CD4-positive, alpha-beta T cell treated with Interleukin-4 for 1 hour (primary cell): ENCODE measurements at regions not wholly inside any gene's neighbourhood (a gene's known extent, or its start where the extent isn't known, plus 50 kb on each side); places are given as distances from the start of the nearest gene placed in this dataset.

ENCODE experiments used
- DNase-seq, 2 donors: peaks; one replicate each; pipeline ENCODE4 v3.0.0-alpha.2; 2020 to 2022

GRCh38 chr20:37643400-37643799 is 50.4 kb upstream of the CTNNBL1 start:
- DNase-seq, result no peak

GRCh38 chr20:37642246-37642645 is 51.6 kb upstream of the CTNNBL1 start:
- DNase-seq, result no peak

GRCh38 chr20:37640600-37641561 is 52.9 kb upstream of the CTNNBL1 start:
- no peak for DNase-seq

DNA sequence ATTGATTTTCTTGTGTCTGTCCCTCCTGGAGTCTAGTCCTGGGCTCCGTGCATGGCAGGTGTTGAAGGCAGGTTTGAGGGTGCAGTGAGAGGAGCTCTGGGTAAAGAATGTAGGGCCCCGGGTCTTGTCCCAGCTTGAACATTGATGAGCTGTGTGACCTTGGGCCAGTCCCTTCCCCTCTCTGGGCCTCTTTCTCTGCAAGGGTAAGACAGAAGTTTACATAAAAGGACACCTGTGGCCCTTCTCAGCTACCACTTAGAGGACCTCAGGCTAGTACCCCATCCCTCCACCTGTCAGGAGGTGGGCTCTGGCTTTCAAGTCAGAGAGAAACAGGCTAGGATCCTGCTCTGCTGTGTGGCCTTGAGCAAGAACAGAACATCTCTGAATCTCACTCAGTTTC is 55.3 kb upstream of the CTNNBL1 start:
- DNase-seq, result no peak

DNA sequence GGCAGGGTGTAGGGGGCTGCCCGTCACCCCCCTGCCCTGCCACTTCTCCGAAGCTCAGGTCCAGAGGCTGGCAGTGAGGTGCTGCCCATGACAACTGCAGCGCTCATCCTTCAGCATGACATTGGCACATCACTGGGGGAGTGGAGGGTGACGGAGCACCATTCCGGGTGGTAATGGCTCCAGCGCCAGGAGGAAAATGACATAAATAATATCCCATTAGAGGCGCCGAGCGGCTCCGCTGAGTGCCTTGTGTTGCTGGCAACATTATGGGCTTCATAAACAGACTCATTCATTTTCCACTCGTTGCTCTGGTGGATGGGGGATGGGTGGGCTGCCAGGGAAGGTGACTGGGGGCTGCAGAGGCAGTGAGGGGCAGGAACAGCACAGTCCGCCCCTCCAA is 56.9 kb upstream of the CTNNBL1 start:
- no peak for DNase-seq

GRCh38 chr20:37636212-37636975 is 57.4 kb upstream of the CTNNBL1 start:
- DNase-seq, result no peak

DNA sequence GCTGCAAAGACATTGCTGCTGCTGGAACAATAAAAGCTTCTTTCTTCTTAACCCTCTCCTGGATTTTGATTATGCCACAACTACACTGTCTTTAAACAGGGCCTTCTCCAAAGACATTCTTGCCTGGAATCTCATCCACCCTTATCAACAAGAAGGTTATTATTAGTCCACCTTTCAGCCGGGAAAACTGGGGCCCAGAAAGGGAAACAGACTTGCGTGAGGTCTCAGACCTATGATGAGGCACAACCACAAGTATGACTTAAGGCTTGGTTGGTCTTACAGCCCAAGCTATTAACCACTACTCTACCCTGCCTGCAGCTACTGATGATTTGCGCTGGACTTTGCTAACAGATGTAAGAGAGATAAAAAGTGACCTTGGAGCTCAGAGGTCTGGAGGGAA is 62.8 kb upstream of the CTNNBL1 start:
- DNase-seq, result no peak

DNA sequence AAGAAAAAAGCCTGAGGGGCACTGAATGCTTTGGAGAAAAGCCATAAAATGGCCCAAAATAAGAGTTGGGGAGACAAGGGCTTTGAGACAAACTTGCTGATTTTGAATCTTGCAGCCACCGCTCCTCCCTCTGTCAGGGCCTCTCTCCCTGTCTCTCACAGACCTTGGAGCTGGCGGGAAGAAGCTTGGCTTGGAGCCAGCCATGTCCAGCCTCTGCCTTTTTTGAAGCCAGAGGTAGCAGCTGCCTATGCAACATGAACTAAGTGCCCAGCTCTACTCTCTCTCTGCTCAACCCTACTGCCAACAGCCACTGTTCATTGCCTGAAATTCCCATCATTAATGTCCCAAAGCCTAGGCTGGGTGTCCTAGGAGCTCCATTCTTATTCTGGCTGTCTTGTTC is 63.7 kb upstream of the CTNNBL1 start:
- no peak for DNase-seq

GRCh38 chr20:37627767-37628130 is 66.1 kb upstream of the CTNNBL1 start:
- no peak for DNase-seq

GRCh38 chr20:37627060-37627766 is 66.6 kb upstream of the CTNNBL1 start:
- DNase-seq, result no peak

- DNase-seq, result no peak
Observed at GRCh38 chr20:37624963-37625362, 68.9 kb upstream of the CTNNBL1 start.

GRCh38 chr20:37622728-37623127 is 71.1 kb upstream of the CTNNBL1 start:
- no peak for DNase-seq

GRCh38 chr20:37619496-37619895 is 74.3 kb upstream of the CTNNBL1 start:
- no peak for DNase-seq

- DNase-seq, result no peak
Observed at GRCh38 chr20:37616110-37616425, 77.8 kb upstream of the CTNNBL1 start.

- peak; percentile 19 to 37 for DNase-seq
Observed at GRCh38 chr20:37615340-37616109, 78.3 kb upstream of the CTNNBL1 start.

- DNase-seq, result no peak
Observed at GRCh38 chr20:37611852-37612251, 82.0 kb upstream of the CTNNBL1 start.

DNA sequence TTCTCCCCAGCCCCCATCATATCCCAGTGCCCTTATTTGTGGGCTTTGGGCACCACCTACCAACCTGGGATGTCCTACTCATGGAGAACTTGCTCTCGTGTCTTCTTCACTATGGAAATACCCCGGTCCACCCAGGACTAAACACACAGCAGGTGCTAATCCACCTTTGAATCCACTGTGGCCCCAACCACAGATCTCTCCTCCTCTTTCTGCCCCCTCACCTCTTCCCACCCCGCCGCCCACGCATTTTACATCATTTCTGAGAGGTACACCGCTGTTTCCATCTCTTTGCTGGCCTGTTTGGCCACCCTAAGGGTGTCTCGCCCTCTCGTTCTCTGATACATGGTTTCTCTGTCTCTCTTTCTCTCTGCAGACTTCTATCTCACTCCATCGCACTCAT is 82.5 kb upstream of the CTNNBL1 start:
- no peak for DNase-seq

DNA sequence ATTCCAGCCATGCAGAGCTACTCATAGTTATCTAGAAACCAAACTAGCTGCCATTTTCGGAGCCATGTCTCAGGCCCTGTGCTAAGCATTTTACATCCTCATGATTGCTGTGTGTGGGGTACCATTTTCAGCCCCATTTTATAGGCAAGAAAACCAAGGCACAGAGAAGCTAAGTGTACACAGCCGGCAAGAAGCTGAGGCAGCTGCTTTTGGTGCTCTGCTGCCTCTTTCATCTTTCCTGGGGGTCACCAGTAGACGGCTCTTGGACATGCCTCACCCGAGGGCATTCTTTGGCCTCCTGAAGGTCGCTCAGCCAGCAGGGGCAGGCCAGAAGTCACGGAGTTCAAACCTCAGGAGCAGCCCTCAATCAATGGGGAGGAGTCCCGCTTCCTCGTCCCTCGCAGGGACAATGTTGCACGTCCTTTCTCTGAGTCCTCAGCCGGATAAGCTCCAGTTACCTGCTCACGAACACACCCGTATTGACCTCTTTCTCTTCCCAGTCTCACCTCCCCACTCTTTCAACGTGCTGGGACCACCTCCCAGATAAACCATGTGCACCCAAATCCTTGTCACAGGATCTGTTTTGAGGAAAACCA is 82.6 kb upstream of the BLCAP start:
- DNase-seq, result no peak

- no peak for DNase-seq
Observed at GRCh38 chr20:37602634-37603033, 75.0 kb upstream of the BLCAP start.

- no peak for DNase-seq
Observed at GRCh38 chr20:37600486-37600885, 72.8 kb upstream of the BLCAP start.

DNA sequence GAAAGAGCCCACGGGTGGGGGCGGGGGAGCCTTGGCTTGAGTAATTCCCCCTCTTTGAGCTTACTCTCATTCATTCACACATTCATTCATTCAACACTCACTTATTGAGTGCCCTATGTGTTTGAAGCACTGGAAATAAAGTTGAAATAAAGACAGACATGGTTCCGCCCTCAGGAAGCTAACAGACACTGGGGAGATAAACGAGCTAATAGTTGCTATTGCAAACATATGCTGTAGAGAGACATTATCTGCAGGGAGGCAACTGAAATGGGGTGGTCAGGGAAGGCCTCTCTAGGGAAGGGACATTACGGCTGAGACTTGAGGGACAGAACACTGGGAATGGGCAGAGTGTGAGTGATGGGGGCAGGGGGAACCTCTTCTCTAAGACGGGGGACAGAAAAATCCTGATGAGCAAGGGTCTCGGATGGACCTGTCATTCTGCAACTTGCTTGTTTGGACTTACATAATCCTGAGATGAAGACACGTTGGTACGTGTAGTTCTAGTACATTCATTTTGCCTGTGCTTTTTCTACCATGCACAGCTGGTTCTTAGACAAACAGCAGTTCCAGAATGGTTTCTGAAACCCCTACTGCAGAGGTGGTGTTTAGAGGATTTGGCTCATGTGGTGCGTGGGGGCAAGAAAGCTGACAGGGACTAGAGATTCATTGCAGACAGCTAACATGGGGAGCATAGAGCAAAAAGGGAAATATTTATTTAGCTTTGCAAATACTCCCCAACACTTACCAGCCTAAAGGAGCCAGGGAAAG is 71.1 kb upstream of the BLCAP start:
- DNase-seq, result no peak

DNA sequence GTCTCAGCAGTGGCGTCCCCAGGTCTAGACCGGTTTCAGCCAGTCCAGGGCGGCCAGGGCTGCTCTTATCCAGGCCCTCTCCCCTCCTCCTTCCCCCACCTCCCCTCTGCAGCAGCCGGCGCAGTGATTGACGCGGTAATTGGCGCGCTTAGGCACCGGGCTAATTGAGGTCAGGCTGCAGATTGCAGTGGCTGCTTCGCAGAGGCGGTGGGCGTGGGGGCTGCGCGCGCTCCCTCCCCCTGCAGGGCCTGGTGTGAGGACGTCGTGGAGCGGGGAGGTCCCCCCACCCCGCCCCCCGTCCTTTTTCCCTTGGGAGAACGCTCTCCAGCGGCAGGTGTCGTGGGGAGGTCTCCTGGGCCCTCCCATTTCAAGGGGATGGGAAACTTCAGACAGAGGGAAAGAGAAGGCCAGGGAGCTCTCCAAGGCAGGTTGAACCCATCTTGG is 70.4 kb upstream of the BLCAP start:
- DNase-seq, result no peak
